Astrocyte of the spinal cord (primary cell): ENCODE measurements at regions not wholly inside any gene's neighbourhood (a gene's known extent, or its start where the extent isn't known, plus 50 kb on each side); places are given as distances from the start of the nearest gene placed in this dataset.

Experiments used
- DNase-seq: peaks from one replicate; pipeline ENCODE4 v3.0.0; 2011; ENCODE audit warnings: low read depth, low spot score
- H3K4me3 ChIP-seq: 2 replicates; pipeline ENCODE4 v1.5.1; 2011; ENCODE audit warnings: low read depth, mild to moderate bottlenecking, low read length, moderate library complexity
- in situ Hi-C: cut with HindIII; loops from 2 replicates; pipeline ENCODE4 v1.10.0; 2017; ENCODE audit warnings: low sequenced_read_pairs
- TF ChIP-seq, protein P1 (sequence below): IDR thresholded peaks from 2 replicates; pipeline ENCODE4 v1.5.1; 2012; ENCODE audit warnings: low read depth, mild to moderate bottlenecking, low read length, inconsistent platforms

DNA sequence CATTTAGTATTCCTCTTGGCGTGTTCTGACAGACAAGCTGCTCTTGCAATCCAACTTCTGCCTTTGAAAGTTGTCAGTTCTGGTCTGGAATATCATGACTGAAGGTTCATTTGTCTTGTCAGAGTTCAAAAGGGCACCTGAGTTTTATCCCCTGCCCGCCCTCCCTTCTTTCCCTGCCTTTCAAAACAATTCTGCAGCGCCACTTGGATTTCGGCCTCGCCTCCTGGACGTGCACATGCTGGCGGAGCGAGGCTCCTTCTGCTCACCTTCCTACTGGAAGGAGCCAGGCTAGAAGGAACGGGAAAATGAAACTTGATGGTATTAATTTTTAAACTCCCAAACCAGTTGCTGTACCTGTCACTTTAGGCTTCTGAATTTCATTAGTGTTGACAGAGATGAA is 55.7 kb upstream of the HDGFL1 start:
- no peak overlapping the region for H3K4me3 ChIP-seq
- in situ Hi-C loops: no loop called here
- DNase-seq: no peak
- TF ChIP-seq, protein P1, sequence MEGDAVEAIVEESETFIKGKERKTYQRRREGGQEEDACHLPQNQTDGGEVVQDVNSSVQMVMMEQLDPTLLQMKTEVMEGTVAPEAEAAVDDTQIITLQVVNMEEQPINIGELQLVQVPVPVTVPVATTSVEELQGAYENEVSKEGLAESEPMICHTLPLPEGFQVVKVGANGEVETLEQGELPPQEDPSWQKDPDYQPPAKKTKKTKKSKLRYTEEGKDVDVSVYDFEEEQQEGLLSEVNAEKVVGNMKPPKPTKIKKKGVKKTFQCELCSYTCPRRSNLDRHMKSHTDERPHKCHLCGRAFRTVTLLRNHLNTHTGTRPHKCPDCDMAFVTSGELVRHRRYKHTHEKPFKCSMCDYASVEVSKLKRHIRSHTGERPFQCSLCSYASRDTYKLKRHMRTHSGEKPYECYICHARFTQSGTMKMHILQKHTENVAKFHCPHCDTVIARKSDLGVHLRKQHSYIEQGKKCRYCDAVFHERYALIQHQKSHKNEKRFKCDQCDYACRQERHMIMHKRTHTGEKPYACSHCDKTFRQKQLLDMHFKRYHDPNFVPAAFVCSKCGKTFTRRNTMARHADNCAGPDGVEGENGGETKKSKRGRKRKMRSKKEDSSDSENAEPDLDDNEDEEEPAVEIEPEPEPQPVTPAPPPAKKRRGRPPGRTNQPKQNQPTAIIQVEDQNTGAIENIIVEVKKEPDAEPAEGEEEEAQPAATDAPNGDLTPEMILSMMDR: no peak

DNA sequence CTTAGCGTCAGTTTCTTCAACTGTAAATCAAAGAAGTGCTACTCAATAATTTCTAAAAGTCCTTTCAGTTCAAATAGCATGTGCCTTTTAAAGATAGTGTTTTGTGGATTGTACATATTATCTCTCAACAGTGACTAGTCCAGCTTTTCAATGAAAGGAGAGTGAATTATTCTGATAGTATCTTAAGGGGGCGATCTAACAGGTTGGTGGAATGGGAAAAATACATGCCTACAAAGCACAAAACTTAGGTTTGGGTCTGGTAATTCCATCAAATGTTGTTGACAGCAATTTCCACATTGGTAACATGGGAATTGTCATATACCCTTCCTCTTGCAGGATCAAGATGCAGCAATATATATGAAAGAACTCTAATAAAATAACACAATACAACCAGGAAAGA is 50.1 kb upstream of the HDGFL1 start:
- no peak overlapping the region for H3K4me3 ChIP-seq
- in situ Hi-C loops: no loop called here
- TF ChIP-seq, protein P1: no peak
- no peak for DNase-seq
